ENCODE measurements at regions not wholly inside any gene's neighbourhood (a gene's known extent, or its start where the extent isn't known, plus 50 kb on each side); places are given as distances from the start of the nearest gene placed in this dataset.
"Not testable (repeated sequence)": the region's sequence is repeated elsewhere in the genome, so short reads cannot be mapped to it uniquely, and the experiment has no call there.

GRCh38 chr16:29578898-29579297, 72.7 kb upstream of the NPIPB12 start:
- H3K4me3 ChIP-seq; H3K27me3 ChIP-seq; H3K9me3 ChIP-seq; intact Hi-C loops (cut with DNase I); DNase-seq; H3K27ac ChIP-seq; H3K36me3 ChIP-seq: not testable (repeated sequence)
- H3K4me1 ChIP-seq: peaks cover 0 to 12% (median 5%) of the 10 kb centered on the region in 4 donors
- WGBS, 2 donors: 33 to 60% methylated on average over 1 of the region's 1 CpG

- H3K27ac ChIP-seq; DNase-seq; H3K9me3 ChIP-seq; H3K27me3 ChIP-seq; intact Hi-C loops (cut with DNase I); H3K4me3 ChIP-seq; H3K36me3 ChIP-seq: not testable (repeated sequence)
- peaks cover 0 to 12% (median 5%) of the 10 kb centered on the region in 4 donors for H3K4me1 ChIP-seq
- 87 to 90% methylated on average over 4 of the region's 4 CpGs for WGBS, 2 donors
Observed at GRCh38 chr16:29581764-29582163, 75.6 kb upstream of the NPIPB12 start.

- H3K9me3 ChIP-seq; intact Hi-C loops (cut with DNase I); H3K4me3 ChIP-seq; H3K4me1 ChIP-seq; H3K27me3 ChIP-seq; H3K27ac ChIP-seq; DNase-seq; H3K36me3 ChIP-seq: not testable (repeated sequence)
- 65 to 91% methylated on average over 4 of the region's 6 CpGs for WGBS, 2 donors
Observed at GRCh38 chr16:29591919-29592318, 71.1 kb upstream of the SPN start.

GRCh38 chr16:29594269-29594925, 68.7 kb upstream of the SPN start:
- Histone ChIP-seq H3K27ac (peak overlapping the region; percentile 87 to 96 (median 92)), H3K4me3 (peak overlapping the region; percentile 54 to 80 (median 60))
- intact Hi-C loops (cut with DNase I); DNase-seq; H3K9me3 ChIP-seq; H3K27me3 ChIP-seq; H3K36me3 ChIP-seq; H3K4me1 ChIP-seq: not testable (repeated sequence)
- WGBS, 2 donors: 0 to 1% methylated on average over 22 to 24 of the region's 38 CpGs

GRCh38 chr16:29594926-29595838, 67.9 kb upstream of the SPN start:
- peak; percentile 95 for DNase-seq
- peak overlapping the region; percentile 54 to 80 (median 60) for H3K4me3 ChIP-seq
- WGBS, 2 donors: 1% methylated on average over 91 of the region's 91 CpGs

GRCh38 chr16:29597030-29597429, 66.0 kb upstream of the SPN start:
- H3K9me3 ChIP-seq; intact Hi-C loops (cut with DNase I); H3K4me3 ChIP-seq; H3K36me3 ChIP-seq; H3K27me3 ChIP-seq; DNase-seq; H3K27ac ChIP-seq: not testable (repeated sequence)
- H3K4me1 ChIP-seq: peaks cover 0 to 12% (median 3%) of the 10 kb centered on the region in 4 donors
- WGBS, 2 donors: 60 to 87% methylated on average over 7 of the region's 7 CpGs

More at GRCh38 chr16:29594926-29595838, 67.9 kb upstream of the SPN start:
- H3K27me3 ChIP-seq; H3K36me3 ChIP-seq; H3K9me3 ChIP-seq; H3K4me1 ChIP-seq; intact Hi-C loops (cut with DNase I): not testable (repeated sequence)
- H3K27ac ChIP-seq: peak overlapping the region; percentile 87 to 96 (median 92)
- TF ChIP-seq POLR2AphosphoS5 (IDR thresholded peaks at IDR 0.05) (peak; percentile 58 to 86 (median 80)), POLR2A (IDR thresholded peaks at IDR 0.05) (peak; percentile 18 to 50)

- H3K4me3 ChIP-seq: not testable (repeated sequence)
- WGBS, 2 donors: 20 to 32% methylated on average over 26 of the region's 26 CpGs
Observed at GRCh38 chr16:29600111-29601000, 62.7 kb upstream of the SPN start.

GRCh38 chr16:29602247-29602625, 60.8 kb upstream of the SPN start:
- Histone ChIP-seq H3K27ac (peak overlapping the region; percentile 35 to 76 (median 49)), H3K4me1 (peaks cover 0 to 57% (median 44%) of the 10 kb centered on the region in 4 donors)
- intact Hi-C loops (cut with DNase I); H3K4me3 ChIP-seq; H3K9me3 ChIP-seq; H3K27me3 ChIP-seq; DNase-seq; H3K36me3 ChIP-seq: not testable (repeated sequence)
- TF ChIP-seq POLR2AphosphoS5 (IDR thresholded peaks at IDR 0.05): peak in 1 of 4 donors; percentile 29
- 82 to 90% methylated on average over 9 of the region's 9 CpGs for WGBS, 2 donors

More at GRCh38 chr16:29600111-29601000, 62.7 kb upstream of the SPN start:
- intact Hi-C loops (cut with DNase I); H3K27me3 ChIP-seq; DNase-seq; H3K36me3 ChIP-seq; H3K9me3 ChIP-seq: not testable (repeated sequence)
- H3K27ac ChIP-seq: peak overlapping the region in 2 of 4 donors; percentile 28 to 76
- H3K4me1 ChIP-seq: peaks cover 0 to 40% (median 28%) of the 10 kb centered on the region in 4 donors

GRCh38 chr16:29602683-29603088, 60.4 kb upstream of the SPN start:
- 71 to 84% methylated on average over 6 of the region's 6 CpGs for WGBS, 2 donors
- H3K27me3 ChIP-seq; H3K9me3 ChIP-seq; intact Hi-C loops (cut with DNase I); H3K36me3 ChIP-seq; H3K4me3 ChIP-seq; DNase-seq: not testable (repeated sequence)
- Histone ChIP-seq H3K27ac (peak overlapping the region in 3 of 4 donors; percentile 40 to 76 (median 58)), H3K4me1 (peaks cover 0 to 60% (median 47%) of the 10 kb centered on the region in 4 donors)
